ENCODE measurements at regions not wholly inside any gene's neighbourhood (a gene's known extent, or its start where the extent isn't known, plus 50 kb on each side); places are given as distances from the start of the nearest gene placed in this dataset.

GRCh38 chr4:153927451-153927850 is 138.6 kb upstream of the SFRP2 start:
- Histone ChIP-seq H3K36me3 (ENCODE audit: control insufficient read depth in 2 of 4, insufficient read depth in 4 of 4, low read length in 3 of 4) (no peaks in the 10 kb centered on the region), H3K9me3 (ENCODE audit: insufficient read depth in 2 of 2, low read depth in 1 of 2, low read length in 1 of 2) (no peaks in the 10 kb centered on the region), H2BK120ac (replicated peaks; ENCODE audit: low read depth, low read length) (no peak overlapping the region), H2BK5ac (ENCODE audit: low read depth, low read length) (no peak overlapping the region), H2AK5ac (ENCODE audit: low read depth, low read length) (no peak overlapping the region), H2BK15ac (ENCODE audit: low read length) (no peak overlapping the region), H4K91ac (replicated peaks; ENCODE audit: insufficient read length, low read length) (no peak overlapping the region), H3K56ac (replicated peaks; ENCODE audit: insufficient read length, low read depth, low read length) (no peak overlapping the region), H2AFZ (ENCODE audit: low read length) (no peak overlapping the region), H2BK12ac (ENCODE audit: low read depth, low read length) (no peak overlapping the region), H2BK20ac (ENCODE audit: low read length) (no peak overlapping the region), H3K27ac (ENCODE audit: low read depth, low read length) (no peak overlapping the region), H3K4me1 (replicated peaks in 1 of 4; ENCODE audit: control insufficient read depth in 3 of 4, insufficient read depth in 4 of 4, low read length in 3 of 4) (no peaks in the 10 kb centered on the region), H3K18ac (ENCODE audit: extremely low read depth, low read length) (no peak overlapping the region), H3K9ac (replicated peaks in 1 of 4; ENCODE audit: extremely low read depth in 1 of 4, low read depth in 3 of 4, low read length in 3 of 4) (no peak overlapping the region), H3K79me2 (ENCODE audit: control insufficient read depth in 1 of 2, insufficient read depth in 2 of 2, low read length in 2 of 2) (no peaks in the 10 kb centered on the region), H3K27me3 (replicated peaks in 1 of 4; ENCODE audit: control insufficient read depth in 3 of 4, extremely low read depth in 1 of 4, insufficient read depth in 3 of 4, low read length in 3 of 4) (peaks cover 0 to 1% (median 0%) of the 10 kb centered on the region in 4 experiments; a peak in 1 of 7 replicates), H3K23ac (ENCODE audit: insufficient read length) (no peak overlapping the region), H3K4me2 (ENCODE audit: insufficient read depth in 1 of 2, low read depth in 2 of 2, low read length in 2 of 2) (no peak overlapping the region), H4K20me1 (replicated peaks in 1 of 2; ENCODE audit: control insufficient read depth in 1 of 2, insufficient read depth in 2 of 2, low read length in 2 of 2) (no peaks in the 10 kb centered on the region), H3K14ac (ENCODE audit: insufficient read length) (no peak overlapping the region), H3K4me3 (ENCODE audit: extremely low read depth in 1 of 4, insufficient read depth in 2 of 4, low read depth in 3 of 4, low read length in 4 of 4) (no peak overlapping the region), H3K79me1 (ENCODE audit: low read depth, low read length) (no peaks in the 10 kb centered on the region), H4K5ac (ENCODE audit: insufficient read length, low read depth, low read length) (no peak overlapping the region), H4K8ac (ENCODE audit: extremely low read depth, insufficient read depth, low read length) (no peak overlapping the region), H3K23me2 (ENCODE audit: low read depth, low read length) (no peaks in the 10 kb centered on the region), H3K4ac (replicated peaks; ENCODE audit: insufficient read length, low read depth, low read length) (no peak overlapping the region)
- DNase-seq (ENCODE audit: low read depth in 1 of 2, low spot score in 2 of 2) (no peak), FAIRE-seq (no peak)
- CTCF ChIA-PET (ENCODE audit: partially characterized antibody) = interaction anchor here (1.1 to 1.7 kb wide), 2 partner anchors 13 to 135 kb away, joined by 3 to 4 read pairs; no protein-coding TSS in a partner anchor
- POLR2A ChIA-PET (ENCODE audit: partially characterized antibody) = interaction anchor here (1.0 kb wide), 1 partner anchor 11 kb away, joined by 3 read pairs; no protein-coding TSS in a partner anchor
- 85% methylated on average over 5 of the region's 5 CpGs; no CpG with 5 or more reads in 1 of the 2 experiments for WGBS, 2 experiments (ENCODE audit: extremely low coverage in 1 of 2, insufficient coverage in 1 of 2, insufficient read length in 1 of 2, insufficient replicate concordance in 2 of 2, low coverage in 1 of 2, low lambda C conversion rate in 2 of 2, missing lambda C conversion rate in 1 of 2)
- no peak for TF ChIP-seq ATF2 (IDR thresholded peaks at IDR 0.05; ENCODE audit: low read length)
- TF ChIP-seq CTCF (IDR thresholded peaks at IDR 0.05; ENCODE audit: control extremely low read depth in 1 of 3, insufficient read depth in 1 of 3, low read depth in 1 of 3, low read length in 3 of 3) = no peak
- no peak for TF ChIP-seq CBX5 (IDR thresholded peaks at IDR 0.05; ENCODE audit: low read depth, low read length)
- TF ChIP-seq USF2 (IDR thresholded peaks at IDR 0.05; ENCODE audit: low read length) = no peak
- no peak for TF ChIP-seq KDM4A (IDR thresholded peaks at IDR 0.05; ENCODE audit: low read depth, low read length, severe bottlenecking)
- no peak for TF ChIP-seq YY1 (IDR thresholded peaks at IDR 0.05; ENCODE audit: low read depth, low read length)
- no peak for TF ChIP-seq NANOG (IDR thresholded peaks at IDR 0.05; ENCODE audit: insufficient read depth, low read depth, low read length, poor library complexity, severe bottlenecking)
- no peak for TF ChIP-seq KDM5A (IDR thresholded peaks at IDR 0.05; ENCODE audit: low read length)
- no peak for TF ChIP-seq BRCA1 (IDR thresholded peaks at IDR 0.05; ENCODE audit: low read depth, low read length)

Data from H1 (cell line).